ENCODE measurements at regions not wholly inside any gene's neighbourhood (a gene's known extent, or its start where the extent isn't known, plus 50 kb on each side); places are given as distances from the start of the nearest gene placed in this dataset.

GRCh38 chr1:55477953-55478352 is 262.8 kb upstream of the USP24 start:
- in situ Hi-C loops (cut with HindIII; ENCODE audit: low pct_ligation_motif_present, low sequenced_read_pairs): no loop called here
- no peak for TF ChIP-seq CTCF (IDR thresholded peaks at IDR 0.05; ENCODE audit: low read depth, low read length, missing control alignments)
- H3K36me3 ChIP-seq (replicated peaks): no peaks in the 10 kb centered on the region
- DNase-seq: no peak
- H3K27ac ChIP-seq: no peak overlapping the region
- H3K4me3 ChIP-seq (ENCODE audit: low read depth, low read length): no peak overlapping the region
- no peaks in the 10 kb centered on the region for H3K27me3 ChIP-seq (replicated peaks)

DNA sequence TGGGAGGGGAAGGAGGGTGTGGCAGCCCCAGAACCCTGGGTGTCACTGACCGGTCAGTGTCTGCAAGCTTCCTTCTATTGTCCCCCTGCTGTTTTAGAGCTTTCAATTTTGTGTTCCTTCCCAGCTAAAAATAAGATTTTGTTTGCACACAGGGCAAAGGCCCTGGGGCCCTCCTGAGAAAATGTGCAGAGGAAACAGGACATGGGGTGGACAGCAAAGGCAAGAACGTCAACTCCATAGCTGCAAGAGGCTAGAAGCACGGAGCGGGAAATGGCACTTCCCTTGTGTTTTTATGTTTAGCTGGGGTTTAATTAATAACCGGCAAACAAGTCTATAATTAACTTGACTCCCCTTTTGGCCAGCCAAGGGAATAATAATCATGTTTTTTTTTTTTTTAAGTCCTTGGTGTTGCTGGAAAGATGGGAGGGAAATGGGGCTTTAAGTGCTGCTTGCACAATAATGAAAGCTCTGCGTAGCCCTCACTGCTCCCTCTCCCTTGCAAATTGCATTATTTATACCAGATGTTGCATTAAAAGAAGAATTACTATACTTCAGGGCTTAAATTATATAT is 261.4 kb upstream of the USP24 start:
- no peak for DNase-seq
- no peaks in the 10 kb centered on the region for H3K36me3 ChIP-seq (replicated peaks)
- no peaks in the 10 kb centered on the region for H3K27me3 ChIP-seq (replicated peaks)
- H3K27ac ChIP-seq: no peak overlapping the region
- no peak for TF ChIP-seq CTCF (IDR thresholded peaks at IDR 0.05; ENCODE audit: low read depth, low read length, missing control alignments)
- no peak overlapping the region for H3K4me3 ChIP-seq (ENCODE audit: low read depth, low read length)
- in situ Hi-C loops (cut with HindIII; ENCODE audit: low pct_ligation_motif_present, low sequenced_read_pairs): no loop called here

DNA sequence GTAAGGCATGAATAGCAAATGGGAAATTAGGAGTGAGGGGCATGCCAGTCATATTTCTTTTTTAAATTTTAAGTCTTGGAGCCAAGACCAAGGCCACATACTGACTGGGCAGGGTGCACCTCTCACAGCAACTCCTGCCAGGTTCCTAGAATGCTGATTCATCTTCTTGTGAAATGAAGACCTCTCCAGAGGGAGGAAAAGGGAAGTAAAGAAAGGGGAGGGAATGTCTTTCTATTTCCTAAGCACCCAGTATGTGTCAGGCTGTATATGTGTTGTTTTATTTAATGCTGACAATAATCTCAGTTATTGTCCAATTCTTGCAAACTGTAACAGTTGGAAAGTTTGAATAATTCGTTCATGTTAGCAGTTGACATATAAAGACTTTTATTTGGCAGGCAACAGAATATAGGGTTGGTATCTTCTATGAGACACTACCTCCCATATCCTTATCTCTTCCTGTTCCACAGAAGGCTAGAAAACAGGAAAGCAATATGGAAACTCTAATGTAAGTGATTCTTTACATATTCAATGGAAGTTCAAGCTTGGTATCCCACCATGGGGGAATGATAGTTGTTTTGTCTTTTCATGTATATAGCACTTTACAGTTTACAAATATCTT is 259.1 kb upstream of the USP24 start:
- DNase-seq: no peak
- in situ Hi-C loops (cut with HindIII; ENCODE audit: low pct_ligation_motif_present, low sequenced_read_pairs): no loop called here
- no peaks in the 10 kb centered on the region for H3K36me3 ChIP-seq (replicated peaks)
- H3K27ac ChIP-seq: no peak overlapping the region
- no peaks in the 10 kb centered on the region for H3K27me3 ChIP-seq (replicated peaks)
- TF ChIP-seq CTCF (IDR thresholded peaks at IDR 0.05; ENCODE audit: low read depth, low read length, missing control alignments): no peak
- no peak overlapping the region for H3K4me3 ChIP-seq (ENCODE audit: low read depth, low read length)

DNA sequence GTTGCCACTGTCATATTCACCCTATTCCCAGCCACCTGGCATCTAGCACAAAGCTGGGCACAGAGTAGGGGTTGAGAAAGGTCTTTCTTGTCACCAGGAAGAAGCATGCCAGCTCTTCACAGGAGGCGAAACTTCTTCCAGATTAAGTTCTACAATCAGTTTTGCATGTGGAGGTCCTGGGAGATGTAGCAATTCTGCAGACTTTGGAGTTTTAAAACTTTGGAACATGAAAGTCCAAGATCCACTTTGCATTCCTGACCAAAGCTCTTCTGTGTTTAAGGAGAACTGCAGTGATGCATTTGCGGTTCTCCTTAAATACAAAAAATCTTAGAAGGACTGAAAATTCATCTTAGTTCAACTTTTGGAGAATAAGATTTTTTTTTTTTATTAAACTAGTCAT is 258.5 kb upstream of the USP24 start:
- in situ Hi-C loops (cut with HindIII; ENCODE audit: low pct_ligation_motif_present, low sequenced_read_pairs): no loop called here
- TF ChIP-seq CTCF (IDR thresholded peaks at IDR 0.05; ENCODE audit: low read depth, low read length, missing control alignments): no peak
- no peak for DNase-seq
- H3K27ac ChIP-seq: no peak overlapping the region
- no peak overlapping the region for H3K4me3 ChIP-seq (ENCODE audit: low read depth, low read length)
- H3K27me3 ChIP-seq (replicated peaks): no peaks in the 10 kb centered on the region
- no peaks in the 10 kb centered on the region for H3K36me3 ChIP-seq (replicated peaks)

GRCh38 chr1:55472784-55473183 is 257.6 kb upstream of the USP24 start:
- Histone ChIP-seq H3K27me3 (replicated peaks) (no peaks in the 10 kb centered on the region), H3K36me3 (replicated peaks) (no peaks in the 10 kb centered on the region), H3K27ac (no peak overlapping the region), H3K4me3 (ENCODE audit: low read depth, low read length) (no peak overlapping the region)
- in situ Hi-C loops (cut with HindIII; ENCODE audit: low pct_ligation_motif_present, low sequenced_read_pairs): no loop called here
- DNase-seq: no peak
- no peak for TF ChIP-seq CTCF (IDR thresholded peaks at IDR 0.05; ENCODE audit: low read depth, low read length, missing control alignments)

- Histone ChIP-seq H3K36me3 (replicated peaks) (no peaks in the 10 kb centered on the region), H3K27me3 (replicated peaks) (no peaks in the 10 kb centered on the region), H3K4me3 (ENCODE audit: low read depth, low read length) (no peak overlapping the region), H3K27ac (no peak overlapping the region)
- TF ChIP-seq CTCF (IDR thresholded peaks at IDR 0.05; ENCODE audit: low read depth, low read length, missing control alignments): no peak
- DNase-seq: no peak
- in situ Hi-C loops (cut with HindIII; ENCODE audit: low pct_ligation_motif_present, low sequenced_read_pairs): no loop called here
These were observed 257.0 kb upstream of the USP24 start for GRCh38 chr1:55472115-55472514.
